ENCODE measurements at regions not wholly inside any gene's neighbourhood (a gene's known extent, or its start where the extent isn't known, plus 50 kb on each side); places are given as distances from the start of the nearest gene placed in this dataset.

- Histone ChIP-seq H3K9me3 (no peaks in the 10 kb centered on the region), H3K27me3 (no peaks in the 10 kb centered on the region), H3K36me3 (no peaks in the 10 kb centered on the region), H3K4me3 (ENCODE audit: low read depth, low read length) (no peak overlapping the region), H3K4me1 (no peaks in the 10 kb centered on the region)
- no peak for DNase-seq
- no peak for TF ChIP-seq CTCF (IDR thresholded peaks at IDR 0.05; ENCODE audit: low read depth, low read length)
Measured at GRCh38 chr9:86828631-86829030, 118.7 kb downstream of the GAS1 start.

- H3K36me3 ChIP-seq = no peaks in the 10 kb centered on the region
- no peak for TF ChIP-seq CTCF (IDR thresholded peaks at IDR 0.05; ENCODE audit: low read depth, low read length)
- no peaks in the 10 kb centered on the region for H3K4me1 ChIP-seq
- no peaks in the 10 kb centered on the region for H3K9me3 ChIP-seq
- DNase-seq = no peak
- no peak overlapping the region for H3K4me3 ChIP-seq (ENCODE audit: low read depth, low read length)
- H3K27me3 ChIP-seq = no peaks in the 10 kb centered on the region
Measured at GRCh38 chr9:86827893-86828292, 119.4 kb downstream of the GAS1 start.

GRCh38 chr9:86825299-86825698 is 122.0 kb downstream of the GAS1 start:
- no peak for TF ChIP-seq CTCF (IDR thresholded peaks at IDR 0.05; ENCODE audit: low read depth, low read length)
- no peaks in the 10 kb centered on the region for H3K9me3 ChIP-seq

GRCh38 chr9:86822006-86822801 is 125.1 kb downstream of the GAS1 start:
- Histone ChIP-seq H3K27me3 (no peaks in the 10 kb centered on the region), H3K4me1 (no peaks in the 10 kb centered on the region), H3K36me3 (no peaks in the 10 kb centered on the region), H3K4me3 (ENCODE audit: low read depth, low read length) (no peak overlapping the region), H3K9me3 (no peaks in the 10 kb centered on the region)
- DNase-seq = no peak
- no peak for TF ChIP-seq CTCF (IDR thresholded peaks at IDR 0.05; ENCODE audit: low read depth, low read length)

More at GRCh38 chr9:86825299-86825698, 122.0 kb downstream of the GAS1 start:
- Histone ChIP-seq H3K27me3 (no peaks in the 10 kb centered on the region), H3K4me1 (no peaks in the 10 kb centered on the region), H3K4me3 (ENCODE audit: low read depth, low read length) (no peak overlapping the region), H3K36me3 (no peaks in the 10 kb centered on the region)
- no peak for DNase-seq

- Histone ChIP-seq H3K27me3 (no peaks in the 10 kb centered on the region), H3K36me3 (no peaks in the 10 kb centered on the region), H3K4me1 (no peaks in the 10 kb centered on the region), H3K9me3 (no peaks in the 10 kb centered on the region), H3K4me3 (ENCODE audit: low read depth, low read length) (no peak overlapping the region)
- TF ChIP-seq CTCF (IDR thresholded peaks at IDR 0.05; ENCODE audit: low read depth, low read length) = no peak
- DNase-seq = no peak
Measured at GRCh38 chr9:86821006-86821845, 126.1 kb downstream of the GAS1 start.

GRCh38 chr9:86819552-86819951 is 127.8 kb downstream of the GAS1 start:
- Histone ChIP-seq H3K27me3 (no peaks in the 10 kb centered on the region), H3K36me3 (no peaks in the 10 kb centered on the region), H3K4me3 (ENCODE audit: low read depth, low read length) (no peak overlapping the region), H3K9me3 (no peaks in the 10 kb centered on the region), H3K4me1 (no peaks in the 10 kb centered on the region)
- no peak for DNase-seq
- TF ChIP-seq CTCF (IDR thresholded peaks at IDR 0.05; ENCODE audit: low read depth, low read length) = no peak
